Heart left ventricle (tissue), 16 donors: ENCODE measurements at regions not wholly inside any gene's neighbourhood (a gene's known extent, or its start where the extent isn't known, plus 50 kb on each side); places are given as distances from the start of the nearest gene placed in this dataset.
"Not testable (repeated sequence)": the region's sequence is repeated elsewhere in the genome, so short reads cannot be mapped to it uniquely, and the experiment has no call there.

ENCODE experiments used
- ATAC-seq, 4 donors: fragments of 200-7000 bp; cut with Tn5 transposase; one replicate each; pipeline ENCODE4 v1.9.1; 2020 to 2022; ENCODE audit warnings: moderate library complexity in 4 of 4, mild to moderate bottlenecking in 3 of 4, moderate number of reproducible peaks in 1 of 4
- DNase-seq, 5 donors: peaks; one replicate each; pipeline ENCODE4 v3.0.0-alpha.2; 2020
- H3K27ac ChIP-seq, 12 donors: fragments of 200-600 bp; sonication (generic) in 4 of 12; one replicate each; pipeline versions ENCODE4 v1.5.0 to v1.8.0; 2016 to 2022; ENCODE audit warnings: mild to moderate bottlenecking in 2 of 12
- H3K27me3 ChIP-seq, 9 donors: fragments of 200-600 bp; sonication (generic) in 2 of 9; one replicate each; pipeline versions ENCODE4 v1.5.1 to v1.8.0; 2016 to 2022; ENCODE audit warnings: mild to moderate bottlenecking in 3 of 9
- H3K36me3 ChIP-seq, 9 donors: fragments of 200-600 bp; sonication (generic) in 2 of 9; one replicate each; pipeline versions ENCODE4 v1.5.0 to v1.8.0; 2018 to 2022; ENCODE audit warnings: mild to moderate bottlenecking in 2 of 9
- H3K4me1 ChIP-seq, 12 donors: fragments of 200-600 bp; sonication (generic) in 4 of 12; one replicate each; pipeline versions ENCODE4 v1.5.0 to v1.8.0; 2016 to 2022; ENCODE audit warnings: mild to moderate bottlenecking in 3 of 12
- H3K4me3 ChIP-seq, 12 donors: fragments of 200-600 bp; sonication (generic) in 4 of 12; one replicate each; pipeline versions ENCODE4 v1.5.0 to v1.8.0; 2017 to 2022; ENCODE audit warnings: mild to moderate bottlenecking in 9 of 12, moderate library complexity in 4 of 12
- H3K9me3 ChIP-seq, 12 donors: fragments of 200-600 bp; sonication (generic) in 4 of 12; one replicate each; pipeline versions ENCODE4 v1.5.0 to v1.8.0; 2016 to 2022; ENCODE audit warnings: mild to moderate bottlenecking in 1 of 12
- CTCF ChIP-seq, 12 donors: fragments of 200-600 bp; sonication (generic) in 4 of 12; IDR thresholded peaks; one replicate each; pipeline versions ENCODE4 v1.5.0 to v1.8.0; 2018 to 2022; ENCODE audit warnings: antibody characterized with exemption in 12 of 12, mild to moderate bottlenecking in 5 of 12
- POLR2A ChIP-seq, 2 donors: fragments of 450-650 bp; IDR thresholded peaks; one replicate each; pipeline ENCODE4 v1.6.1; 2017; ENCODE audit warnings: antibody characterized with exemption in 2 of 2, mild to moderate bottlenecking in 2 of 2, moderate library complexity in 2 of 2
- WGBS, 4 donors: extraction: QIAGEN DNeasy Blood & Tissue Kit in 2 of 4; methylation state at CpG; one replicate each; pipeline versions ENCODE4 v1.1.5 to v1.1.7; 2013 to 2018; 5-methylcytosine and 5-hydroxymethylcytosine counted together
- intact Hi-C, 10 donors: fragments of 100-400 bp; cut with DNase I; formaldehyde crosslinking; loops; one replicate each; pipeline versions ENCODE4 v1.11.1 to v1.14.2; 2022
- donor health status: ischemic (EF 13 %, LVEDD 7.1; RV severe dilation, severe dysfunction).
- donor health status: healthy with polysubstance abuse.
- donor health status: DM: no; HTN: yes; CAD: no.
- donor health status: DM: no; HTN: no; CAD: no.
- donor health status: ischemic (EF 25% LVEDD 6.9; RV normal size, moderate dysfunction).
- donor health status: ischemic (EF 25% LVEDD 5.7; RV mildly dilated, moderate dysfunction).
- donor health status: healthy.
- donor health status: DM: yes; HTN: yes; CAD: no.
- donor health status: ischemic (EF 35%, LVEDD 5.7; RV mildly dilated, moderate dysfunction).
- donor health status: nonischemic (EF 11% LVEDD 7.7; RV severe dilation, severe dysfunction).
- donor health status: DM: yes; HTN: yes; CAD: no.
- donor health status: PGD.
- donor health status: ischemic (EF 29% LVEDD 5.4; RV normal size, mild dysfunction).
- donor health status: nonischemic (EF 23%, LVEDD 6.1; RV moderate dilation, normal function).

DNA sequence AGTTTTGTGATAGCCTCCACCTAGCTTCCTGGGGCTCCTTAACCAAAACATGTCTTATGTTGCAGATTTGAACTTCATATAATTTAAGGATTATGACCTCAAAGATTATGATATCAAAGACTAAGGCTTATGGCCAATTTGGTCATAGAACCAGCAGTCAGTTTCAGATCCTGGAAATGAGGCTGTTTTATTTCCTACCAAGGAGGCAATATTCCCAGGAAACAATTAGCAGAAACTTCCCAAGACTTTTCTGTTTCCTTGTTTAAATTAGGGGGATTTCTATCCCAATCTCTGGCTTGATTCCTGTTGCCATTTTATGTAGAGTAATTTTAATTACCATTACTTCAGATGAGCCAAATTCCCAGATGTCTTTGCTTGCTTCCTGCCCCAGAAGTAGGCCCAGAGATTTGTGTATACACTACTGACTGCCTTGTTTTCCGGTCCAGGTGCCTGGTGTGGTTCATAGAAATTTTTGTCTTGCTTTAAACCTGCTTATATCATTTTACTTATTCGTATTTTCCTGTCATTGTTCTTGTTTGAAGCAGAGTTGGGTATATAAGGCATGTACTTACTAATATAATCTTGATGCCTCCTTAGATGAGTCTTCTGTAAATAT lies 119.2 kb upstream of the TMEM170B start:
- Histone ChIP-seq H3K4me1 (peaks cover 0 to 10% (median 0%) of the 10 kb centered on the region in 12 donors), H3K27ac (peak overlapping the region in 11 of 12 donors; percentile 18 to 58 (median 40)), H3K36me3 (no peaks in the 10 kb centered on the region), H3K4me3 (no peak overlapping the region), H3K27me3 (no peaks in the 10 kb centered on the region), H3K9me3 (peaks cover 0 to 18% (median 0%) of the 10 kb centered on the region in 12 donors)
- no peak for DNase-seq
- TF ChIP-seq POLR2A (IDR thresholded peaks at IDR 0.05) (no peak), CTCF (IDR thresholded peaks at IDR 0.05) (no peak)
- WGBS, 4 donors = 50 to 68% (median 63%) methylated on average over 2 of the region's 2 CpGs
- intact Hi-C loops = no loop called here
- ATAC-seq = peak in 1 of 4 donors; percentile 89

DNA sequence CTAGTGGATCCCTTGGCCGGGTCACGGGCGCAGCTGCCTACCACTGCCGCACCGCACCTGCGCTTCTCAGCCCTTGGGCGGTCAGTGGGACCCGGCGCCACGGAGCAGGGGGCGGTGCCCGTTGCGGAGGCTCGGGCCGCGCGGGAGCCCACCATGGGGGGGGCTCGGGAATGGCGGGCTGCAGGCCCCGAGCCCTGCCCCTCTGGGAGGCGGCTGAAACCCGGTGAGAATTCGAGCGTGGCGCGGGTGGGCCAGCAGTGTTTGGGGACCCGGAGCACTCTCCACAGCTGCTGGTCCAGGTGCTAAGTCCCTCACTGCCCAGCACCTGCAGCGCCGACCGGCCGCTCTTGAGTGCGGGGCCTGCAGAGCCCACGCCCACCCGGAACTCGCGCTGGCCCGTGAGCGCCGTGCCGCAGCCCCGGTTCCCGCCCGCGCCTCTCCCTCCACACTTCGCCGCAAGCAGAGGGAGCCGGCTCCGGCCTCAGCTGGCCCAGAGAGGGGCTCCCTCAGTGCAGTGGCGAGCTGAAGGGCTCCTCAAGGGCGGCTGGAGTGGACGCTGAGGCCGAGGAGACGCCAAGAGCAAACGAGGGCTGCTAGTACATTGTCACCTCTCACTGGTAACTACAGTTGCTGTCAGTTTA lies 120.5 kb upstream of the TMEM170B start:
- peak in 1 of 4 donors; percentile 31 for ATAC-seq
- H3K4me3 ChIP-seq = no peak overlapping the region
- peaks cover 0 to 15% (median 3%) of the 10 kb centered on the region in 12 donors for H3K4me1 ChIP-seq
- H3K36me3 ChIP-seq = no peaks in the 10 kb centered on the region
- peak in 1 of 12 donors; percentile 11 for TF ChIP-seq CTCF (IDR thresholded peaks at IDR 0.05)
- no peak for TF ChIP-seq POLR2A (IDR thresholded peaks at IDR 0.05)
- 95 to 96% (median 95%) methylated on average over 50 to 54 of the region's 54 CpGs for WGBS, 4 donors
- no peak overlapping the region for H3K27ac ChIP-seq
- no peak for DNase-seq
- H3K9me3 ChIP-seq = peaks cover 0 to 18% (median 0%) of the 10 kb centered on the region in 12 donors
- intact Hi-C loops = no loop called here
- no peaks in the 10 kb centered on the region for H3K27me3 ChIP-seq

GRCh38 chr6:11416099-11416935 lies 121.2 kb upstream of the TMEM170B start:
- H3K27ac ChIP-seq, DNase-seq, H3K36me3 ChIP-seq, H3K27me3 ChIP-seq, intact Hi-C loops, ATAC-seq, H3K4me3 ChIP-seq: not testable (repeated sequence)
- Histone ChIP-seq H3K4me1 (peaks cover 0 to 22% (median 9%) of the 10 kb centered on the region in 12 donors), H3K9me3 (peaks cover 0 to 14% (median 0%) of the 10 kb centered on the region in 12 donors)
- WGBS, 4 donors = 81 to 87% (median 86%) methylated on average over 7 of the region's 7 CpGs

DNA sequence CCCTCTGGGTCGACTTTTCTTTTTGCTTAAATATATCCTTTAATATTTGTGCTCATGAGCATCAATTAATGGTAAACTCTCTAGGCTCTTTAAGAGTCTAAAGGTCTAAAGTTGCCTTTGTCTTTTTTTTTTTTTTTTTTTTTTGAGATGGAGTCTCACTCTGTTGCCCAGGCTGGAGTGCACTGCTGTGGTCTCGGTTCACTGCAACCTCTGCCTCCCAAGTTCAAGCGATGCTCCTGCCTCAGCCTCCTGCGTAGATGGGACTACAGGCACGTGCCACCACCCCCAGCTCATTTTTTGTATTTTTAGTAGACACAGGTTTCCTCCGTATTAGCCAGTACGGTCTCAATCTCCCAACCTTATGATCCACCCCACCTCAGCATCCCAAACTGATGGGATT lies 122.0 kb upstream of the TMEM170B start:
- DNase-seq (no peak), ATAC-seq (no peak)
- 96 to 97% (median 97%) methylated on average over 7 of the region's 7 CpGs for WGBS, 4 donors
- peaks cover 0 to 28% (median 9%) of the 10 kb centered on the region in 12 donors for H3K4me1 ChIP-seq
- TF ChIP-seq CTCF (IDR thresholded peaks at IDR 0.05) = no peak
- no peak for TF ChIP-seq POLR2A (IDR thresholded peaks at IDR 0.05)
- no peak overlapping the region for H3K4me3 ChIP-seq
- H3K36me3 ChIP-seq = no peaks in the 10 kb centered on the region
- no peak overlapping the region for H3K27ac ChIP-seq
- intact Hi-C loops = no loop called here
- H3K9me3 ChIP-seq = peaks cover 0 to 7% (median 0%) of the 10 kb centered on the region in 12 donors
- no peaks in the 10 kb centered on the region for H3K27me3 ChIP-seq
